IPS-20b (cell line): ENCODE measurements at regions not wholly inside any gene's neighbourhood (a gene's known extent, or its start where the extent isn't known, plus 50 kb on each side); places are given as distances from the start of the nearest gene placed in this dataset.
A peak's percentile ranks its signal among the peaks of the same experiment; 100 is the strongest.

Experiments used
- H3K27ac ChIP-seq: one replicate; pipeline ENCODE4 v1.5.1; 2013; ENCODE audit warnings: low read length
- H3K27me3 ChIP-seq: 2 replicates; pipeline ENCODE4 v1.6.1; 2013; ENCODE audit warnings: mild to moderate bottlenecking, low read length, inconsistent platforms; ENCODE audit not compliant: insufficient read depth
- H3K36me3 ChIP-seq: 2 replicates; pipeline ENCODE4 v1.6.1; 2013; ENCODE audit warnings: low read depth, mild to moderate bottlenecking, inconsistent platforms, low read length, moderate library complexity; ENCODE audit not compliant: insufficient read depth
- H3K4me1 ChIP-seq: 2 replicates; pipeline ENCODE4 v1.6.1; 2013; ENCODE audit warnings: mild to moderate bottlenecking, control low read depth, inconsistent platforms, low read length, moderate library complexity; ENCODE audit not compliant: insufficient read depth
- H3K4me3 ChIP-seq: 2 replicates; pipeline ENCODE4 v1.5.1; 2013; ENCODE audit warnings: mild to moderate bottlenecking, low read length, inconsistent platforms
- H3K9ac ChIP-seq: 2 replicates; pipeline ENCODE4 v1.6.1; 2013; ENCODE audit warnings: low read depth, mild to moderate bottlenecking, inconsistent platforms, low read length, moderate library complexity
- H3K9me3 ChIP-seq: 2 replicates; pipeline ENCODE4 v1.6.1; 2013; ENCODE audit warnings: mild to moderate bottlenecking, low read depth, low read length, inconsistent platforms; ENCODE audit not compliant: insufficient read depth

GRCh38 chr7:65250697-65251395 lies 122.8 kb upstream of the ZNF92 start:
- H3K27me3 ChIP-seq: no peaks in the 10 kb centered on the region
- H3K27ac ChIP-seq: no peak overlapping the region
- no peak overlapping the region; the same call in 1 of the 2 replicates for H3K9ac ChIP-seq
- H3K9me3 ChIP-seq: no peaks in the 10 kb centered on the region
- H3K4me3 ChIP-seq: peak overlapping the region; percentile 86; the same call in 1 of the 2 replicates
- 0 out of 2 replicates have a peak, but pooled peaks cover 4% of the 10 kb centered on the region for H3K4me1 ChIP-seq
- H3K36me3 ChIP-seq: no peaks in the 10 kb centered on the region

GRCh38 chr7:65250216-65250615 lies 123.4 kb upstream of the ZNF92 start:
- H3K27me3 ChIP-seq: no peaks in the 10 kb centered on the region
- H3K9me3 ChIP-seq: no peaks in the 10 kb centered on the region
- H3K27ac ChIP-seq: no peak overlapping the region
- 0 out of 2 replicates have a peak, but pooled peaks cover 4% of the 10 kb centered on the region for H3K4me1 ChIP-seq
- H3K9ac ChIP-seq: no peak overlapping the region
- H3K36me3 ChIP-seq: no peaks in the 10 kb centered on the region
- no peak overlapping the region for H3K4me3 ChIP-seq

GRCh38 chr7:65247491-65247890 lies 126.2 kb upstream of the ZNF92 start:
- Histone ChIP-seq H3K4me1 (peaks cover 6% of the 10 kb centered on the region; the same call in 1 of the 2 replicates), H3K9ac (no peak overlapping the region), H3K4me3 (no peak overlapping the region), H3K9me3 (no peaks in the 10 kb centered on the region), H3K36me3 (no peaks in the 10 kb centered on the region), H3K27ac (no peak overlapping the region), H3K27me3 (no peaks in the 10 kb centered on the region)

- Histone ChIP-seq H3K27me3 (peaks cover 14% of the 10 kb centered on the region), H3K4me3 (peak overlapping the region; percentile 80), H3K36me3 (no peaks in the 10 kb centered on the region), H3K4me1 (peaks cover 2% of the 10 kb centered on the region; the same call in 1 of the 2 replicates), H3K9me3 (no peaks in the 10 kb centered on the region), H3K9ac (peak overlapping the region; percentile 71; the same call in 1 of the 2 replicates), H3K27ac (no peak overlapping the region)
These were observed 133.8 kb upstream of the ZNF92 start for GRCh38 chr7:65239707-65240352.

GRCh38 chr7:65239324-65239706 lies 134.3 kb upstream of the ZNF92 start:
- peaks cover 14% of the 10 kb centered on the region for H3K27me3 ChIP-seq
- H3K4me3 ChIP-seq: peak overlapping the region; percentile 80; the same call in 1 of the 2 replicates
- no peak overlapping the region for H3K27ac ChIP-seq
- H3K9me3 ChIP-seq: no peaks in the 10 kb centered on the region
- no peak overlapping the region for H3K9ac ChIP-seq
- no peaks in the 10 kb centered on the region for H3K36me3 ChIP-seq
- H3K4me1 ChIP-seq: peaks cover 2% of the 10 kb centered on the region; the same call in 1 of the 2 replicates

GRCh38 chr7:65238785-65239184 lies 134.9 kb upstream of the ZNF92 start:
- Histone ChIP-seq H3K4me3 (no peak overlapping the region), H3K27me3 (peaks cover 14% of the 10 kb centered on the region), H3K9ac (no peak overlapping the region), H3K4me1 (peaks cover 2% of the 10 kb centered on the region; the same call in 1 of the 2 replicates), H3K27ac (no peak overlapping the region), H3K9me3 (no peaks in the 10 kb centered on the region), H3K36me3 (no peaks in the 10 kb centered on the region)

- Histone ChIP-seq H3K9me3 (no peaks in the 10 kb centered on the region), H3K9ac (no peak overlapping the region), H3K27ac (no peak overlapping the region), H3K4me3 (no peak overlapping the region), H3K4me1 (no peaks in the 10 kb centered on the region), H3K27me3 (peaks cover 12% of the 10 kb centered on the region), H3K36me3 (no peaks in the 10 kb centered on the region)
These were observed 138.1 kb upstream of the ZNF92 start for GRCh38 chr7:65235586-65235985.

GRCh38 chr7:65233409-65234034 lies 140.1 kb upstream of the ZNF92 start:
- Histone ChIP-seq H3K9me3 (no peaks in the 10 kb centered on the region), H3K27ac (no peak overlapping the region), H3K4me3 (no peak overlapping the region)

GRCh38 chr7:65230231-65230630 lies 143.4 kb upstream of the ZNF92 start:
- no peak overlapping the region for H3K27ac ChIP-seq
- no peaks in the 10 kb centered on the region for H3K36me3 ChIP-seq
- no peak overlapping the region for H3K9ac ChIP-seq
- H3K9me3 ChIP-seq: no peaks in the 10 kb centered on the region
- H3K4me1 ChIP-seq: no peaks in the 10 kb centered on the region
- no peaks in the 10 kb centered on the region for H3K27me3 ChIP-seq
- H3K4me3 ChIP-seq: no peak overlapping the region

More at GRCh38 chr7:65233409-65234034, 140.1 kb upstream of the ZNF92 start:
- H3K9ac ChIP-seq: no peak overlapping the region
- no peaks in the 10 kb centered on the region; the same call in 1 of the 2 replicates for H3K27me3 ChIP-seq
- H3K4me1 ChIP-seq: no peaks in the 10 kb centered on the region
- no peaks in the 10 kb centered on the region for H3K36me3 ChIP-seq

- Histone ChIP-seq H3K27me3 (no peaks in the 10 kb centered on the region), H3K4me3 (no peak overlapping the region), H3K9me3 (no peaks in the 10 kb centered on the region), H3K9ac (no peak overlapping the region), H3K36me3 (no peaks in the 10 kb centered on the region), H3K4me1 (no peaks in the 10 kb centered on the region), H3K27ac (no peak overlapping the region)
These were observed 148.1 kb upstream of the ZNF92 start for GRCh38 chr7:65225422-65226006.

- no peak overlapping the region for H3K9ac ChIP-seq
- H3K27me3 ChIP-seq: no peaks in the 10 kb centered on the region
- no peak overlapping the region for H3K27ac ChIP-seq
- H3K36me3 ChIP-seq: no peaks in the 10 kb centered on the region
- H3K9me3 ChIP-seq: no peaks in the 10 kb centered on the region
- no peak overlapping the region for H3K4me3 ChIP-seq
- H3K4me1 ChIP-seq: no peaks in the 10 kb centered on the region
These were observed 151.0 kb upstream of the ZNF92 start for GRCh38 chr7:65222655-65223054.
